Cardiac fibroblast (primary cell): ENCODE measurements at regions not wholly inside any gene's neighbourhood (a gene's known extent, or its start where the extent isn't known, plus 50 kb on each side); places are given as distances from the start of the nearest gene placed in this dataset.
A peak's percentile ranks its signal among the peaks of the same experiment; 100 is the strongest.

ENCODE experiments used
- DNase-seq, 2 donors: peaks; one replicate each; pipeline versions ENCODE4 v3.0.0 to v3.0.0-alpha.2; 2010; ENCODE audit warnings: low read depth in 2 of 2
- H3K4me3 ChIP-seq, 2 donors: replicated peaks in 1 of 2; 1 replicate in 1 of 2; 2 replicates in 1 of 2; pipeline ENCODE4 v1.5.1; 2011; ENCODE audit warnings: low read depth in 2 of 2, low read length in 2 of 2, mild to moderate bottlenecking in 2 of 2, moderate library complexity in 1 of 2
- CTCF ChIP-seq: IDR thresholded peaks from one replicate; pipeline ENCODE4 v1.5.1; 2011; ENCODE audit warnings: low read depth, mild to moderate bottlenecking, low read length, inconsistent platforms

GRCh38 chr16:49089039-49089438, 192.6 kb downstream of the CBLN1 start:
- TF ChIP-seq CTCF, result no peak
- no peak for DNase-seq
- no peak overlapping the region for H3K4me3 ChIP-seq

- H3K4me3 ChIP-seq, result no peak overlapping the region
- TF ChIP-seq CTCF, result no peak
- no peak for DNase-seq
Observed at GRCh38 chr16:49085686-49086085, 196.0 kb downstream of the CBLN1 start.

GRCh38 chr16:49084628-49085390, 196.8 kb downstream of the CBLN1 start:
- TF ChIP-seq CTCF, result no peak
- peak in 1 of 2 donors; percentile 1 for DNase-seq
- no peak overlapping the region for H3K4me3 ChIP-seq

GRCh38 chr16:49081554-49081953, 200.1 kb downstream of the CBLN1 start:
- no peak for TF ChIP-seq CTCF
- no peak overlapping the region for H3K4me3 ChIP-seq
- DNase-seq, result no peak

- DNase-seq, result no peak
- H3K4me3 ChIP-seq, result no peak overlapping the region
- TF ChIP-seq CTCF, result no peak
Observed at GRCh38 chr16:49081086-49081485, 200.6 kb downstream of the CBLN1 start.

- no peak overlapping the region for H3K4me3 ChIP-seq
- TF ChIP-seq CTCF, result no peak
- no peak for DNase-seq
Observed at GRCh38 chr16:49078571-49078970, 203.1 kb downstream of the CBLN1 start.

GRCh38 chr16:49078104-49078503, 203.5 kb downstream of the CBLN1 start:
- no peak for DNase-seq
- TF ChIP-seq CTCF, result no peak
- H3K4me3 ChIP-seq, result no peak overlapping the region
